H1 (cell line): ENCODE measurements at regions not wholly inside any gene's neighbourhood (a gene's known extent, or its start where the extent isn't known, plus 50 kb on each side); places are given as distances from the start of the nearest gene placed in this dataset.

Source experiments
- CTCF ChIA-PET: fragments of 300-600 bp; sonication (Branson Sonifier 250); formaldehyde crosslinking; loops from one replicate; lab custom pipeline; 2021; ENCODE audit not compliant: partially characterized antibody; lab: Charles Lee
- POLR2A ChIA-PET: fragments of 300-600 bp; sonication (Branson Sonifier 250); formaldehyde crosslinking; loops from one replicate; lab custom pipeline; 2021; ENCODE audit warnings: inconsistent platforms; ENCODE audit not compliant: partially characterized antibody; lab: Charles Lee
- DNase-seq, 2 experiments: peaks; one replicate each; pipeline versions ENCODE4 v3.0.0 to v3.0.0-alpha.2; 2010 to 2022; ENCODE audit warnings: low spot score in 2 of 2, low read depth in 1 of 2, mixed read lengths in 1 of 2
- FAIRE-seq: peaks from 2 replicates; lab custom pipeline; 2011; peaks lifted over from hg19 to GRCh38; lab: Jason Lieb, UNC
- H2AFZ ChIP-seq: 2 replicates; pipeline ENCODE4 v1.8.1; 2012; ENCODE audit warnings: low read length, inconsistent platforms
- H2AK5ac ChIP-seq: 2 replicates; pipeline ENCODE4 v1.6.1; 2013; ENCODE audit warnings: low read depth, low read length
- H2BK120ac ChIP-seq: replicated peaks from 2 replicates; pipeline ENCODE3; 2013; ENCODE audit warnings: low read depth, low read length, inconsistent platforms
- H2BK12ac ChIP-seq: 2 replicates; pipeline ENCODE4 v1.6.1; 2013; ENCODE audit warnings: low read depth, low read length
- H2BK15ac ChIP-seq: 2 replicates; pipeline ENCODE4 v1.6.1; 2013; ENCODE audit warnings: low read length
- H2BK20ac ChIP-seq: 2 replicates; pipeline ENCODE4 v1.6.1; 2013; ENCODE audit warnings: low read length
- H2BK5ac ChIP-seq: 2 replicates; pipeline ENCODE4 v1.6.1; 2013; ENCODE audit warnings: low read depth, low read length
- H3K14ac ChIP-seq: 2 replicates; pipeline ENCODE4 v1.6.1; 2013; ENCODE audit warnings: inconsistent platforms; ENCODE audit not compliant: insufficient read length
- H3K18ac ChIP-seq: 2 replicates; pipeline ENCODE4 v1.6.1; 2013; ENCODE audit warnings: low read length; ENCODE audit errors: extremely low read depth
- H3K23ac ChIP-seq: 2 replicates; pipeline ENCODE4 v1.6.1; 2013; ENCODE audit warnings: inconsistent platforms; ENCODE audit not compliant: insufficient read length
- H3K23me2 ChIP-seq: 2 replicates; pipeline ENCODE4 v1.6.1; 2013; ENCODE audit warnings: low read depth, low read length
- H3K27ac ChIP-seq: 2 replicates; pipeline ENCODE4 v1.6.1; 2011; ENCODE audit warnings: low read depth, low read length, inconsistent platforms
- H3K27me3 ChIP-seq, 4 experiments: replicated peaks in 1 of 4; 1 replicate in 1 of 4; 2 replicates in 3 of 4; pipeline versions ENCODE4 v1.6.1 to v1.8.1; 2011 to 2013; ENCODE audit warnings: low read length in 3 of 4, mild to moderate bottlenecking in 3 of 4, inconsistent platforms in 2 of 4, mixed read lengths in 2 of 4, moderate library complexity in 1 of 4; ENCODE audit not compliant: control insufficient read depth in 3 of 4, insufficient read depth in 3 of 4; ENCODE audit errors: extremely low read depth in 1 of 4
- H3K36me3 ChIP-seq, 4 experiments: 2 replicates each; pipeline versions ENCODE4 v1.6.1 to v1.8.1; 2011 to 2013; ENCODE audit warnings: mild to moderate bottlenecking in 4 of 4, low read length in 3 of 4, moderate library complexity in 2 of 4, control low read depth in 1 of 4, inconsistent platforms in 1 of 4; ENCODE audit not compliant: insufficient read depth in 4 of 4, control insufficient read depth in 2 of 4
- H3K4ac ChIP-seq: replicated peaks from 2 replicates; pipeline ENCODE3; 2013; ENCODE audit warnings: low read length, low read depth, mixed read lengths, inconsistent platforms; ENCODE audit not compliant: insufficient read length
- H3K4me1 ChIP-seq, 4 experiments: replicated peaks in 1 of 4; 1 replicate in 1 of 4; 2 replicates in 3 of 4; pipeline versions ENCODE4 v1.6.1 to v1.8.1; 2011 to 2013; ENCODE audit warnings: low read length in 3 of 4, inconsistent platforms in 2 of 4, mixed read lengths in 1 of 4; ENCODE audit not compliant: insufficient read depth in 4 of 4, control insufficient read depth in 3 of 4
- H3K4me2 ChIP-seq, 2 experiments: 2 replicates each; pipeline versions ENCODE4 v1.6.1 to v1.8.1; 2011 to 2013; ENCODE audit warnings: low read depth in 2 of 2, low read length in 2 of 2, control low read depth in 1 of 2, inconsistent platforms in 1 of 2, mild to moderate bottlenecking in 1 of 2; ENCODE audit not compliant: insufficient read depth in 1 of 2
- H3K4me3 ChIP-seq, 4 experiments: fragments of 200-600, 300-600 bp in 1 of 4; sonication (generic), shearing (Covaris generic), sonication (Bioruptor Twin) in 1 of 4; 2 replicates each; pipeline versions ENCODE4 v1.5.1 to v1.8.1; 2011 to 2016; ENCODE audit warnings: low read length in 4 of 4, low read depth in 3 of 4, control low read depth in 2 of 4, inconsistent platforms in 2 of 4, mild to moderate bottlenecking in 2 of 4, mixed read lengths in 1 of 4, moderate library complexity in 1 of 4; ENCODE audit not compliant: insufficient read depth in 2 of 4; ENCODE audit errors: extremely low read depth in 1 of 4
- H3K56ac ChIP-seq: replicated peaks from 2 replicates; pipeline ENCODE3; 2013; ENCODE audit warnings: low read depth, mild to moderate bottlenecking, mixed read lengths, low read length, inconsistent platforms; ENCODE audit not compliant: insufficient read length
- H3K79me1 ChIP-seq: 2 replicates; pipeline ENCODE4 v1.6.1; 2013; ENCODE audit warnings: low read depth, low read length, control low read depth
- H3K79me2 ChIP-seq, 2 experiments: 2 replicates each; pipeline versions ENCODE4 v1.6.1 to v1.8.1; 2012 to 2013; ENCODE audit warnings: low read length in 2 of 2, mild to moderate bottlenecking in 2 of 2, inconsistent platforms in 1 of 2; ENCODE audit not compliant: insufficient read depth in 2 of 2, control insufficient read depth in 1 of 2
- H3K9ac ChIP-seq, 4 experiments: replicated peaks in 1 of 4; 1 replicate in 1 of 4; 2 replicates in 3 of 4; pipeline versions ENCODE4 v1.6.1 to v1.8.1; 2011 to 2013; ENCODE audit warnings: low read depth in 3 of 4, low read length in 3 of 4, control low read depth in 2 of 4, mild to moderate bottlenecking in 2 of 4, moderate library complexity in 2 of 4, inconsistent platforms in 1 of 4; ENCODE audit errors: extremely low read depth in 1 of 4
- H3K9me3 ChIP-seq, 2 experiments: 2 replicates each; pipeline versions ENCODE4 v1.6.1 to v1.8.1; 2012 to 2013; ENCODE audit warnings: mild to moderate bottlenecking in 2 of 2, moderate library complexity in 2 of 2, control low read depth in 1 of 2, inconsistent platforms in 1 of 2, low read depth in 1 of 2, low read length in 1 of 2, mixed read lengths in 1 of 2; ENCODE audit not compliant: insufficient read depth in 2 of 2
- H4K20me1 ChIP-seq, 2 experiments: replicated peaks in 1 of 2; 2 replicates each; pipeline versions ENCODE3 to v1.8.1; 2011 to 2013; ENCODE audit warnings: inconsistent platforms in 2 of 2, low read length in 2 of 2, mild to moderate bottlenecking in 1 of 2; ENCODE audit not compliant: insufficient read depth in 2 of 2, control insufficient read depth in 1 of 2
- H4K5ac ChIP-seq: 2 replicates; pipeline ENCODE4 v1.6.1; 2013; ENCODE audit warnings: low read length, low read depth, mixed read lengths, inconsistent platforms; ENCODE audit not compliant: insufficient read length
- H4K8ac ChIP-seq: 2 replicates; pipeline ENCODE4 v1.8.0; 2013; ENCODE audit warnings: mild to moderate bottlenecking, moderate library complexity, low read length, inconsistent platforms; ENCODE audit not compliant: insufficient read depth; ENCODE audit errors: extremely low read depth
- H4K91ac ChIP-seq: replicated peaks from 2 replicates; pipeline ENCODE3; 2013; ENCODE audit warnings: low read length, mixed read lengths, inconsistent platforms; ENCODE audit not compliant: insufficient read length
- JUND ChIP-seq: IDR thresholded peaks from 2 replicates; pipeline ENCODE4 v1.6.1; 2011; ENCODE audit warnings: mild to moderate bottlenecking, improper control_type of control experiment, low read length
- KDM5A ChIP-seq: fragments of 200-600 bp; IDR thresholded peaks from 2 replicates; pipeline ENCODE4 v1.7.1; 2012; ENCODE audit warnings: mild to moderate bottlenecking, low read length, inconsistent platforms, mixed read lengths
- POLR2A ChIP-seq, 2 experiments: IDR thresholded peaks; 1 replicate in 1 of 2; 2 replicates in 1 of 2; pipeline ENCODE4 v1.6.1; 2011; ENCODE audit warnings: low read depth in 2 of 2, low read length in 2 of 2, mild to moderate bottlenecking in 2 of 2; ENCODE audit errors: control extremely low read depth in 1 of 2
- RNF2 ChIP-seq: fragments of 200-900, 300-1000 bp; sonication (generic); IDR thresholded peaks from 2 replicates; pipeline ENCODE4 v1.7.1; 2016; ENCODE audit warnings: borderline replicate concordance, low read depth, mild to moderate bottlenecking, antibody characterized with exemption, low read length; ENCODE audit not compliant: poor library complexity, severe bottlenecking; ENCODE audit errors: missing control alignments
- ZNF274 ChIP-seq: IDR thresholded peaks from 2 replicates; pipeline ENCODE4 v1.7.0; 2012; ENCODE audit warnings: low read length, borderline replicate concordance; ENCODE audit errors: extremely low read depth
- WGBS, 2 experiments: shearing (Covaris generic) in 1 of 2; methylation state at CpG; one replicate each; pipeline versions ENCODE4 v1.1.6 to v1.1.7; 2013 to 2015; ENCODE audit warnings: low lambda C conversion rate in 2 of 2, mixed read lengths in 2 of 2, inconsistent platforms in 1 of 2, low coverage in 1 of 2, missing lambda C conversion rate in 1 of 2; ENCODE audit not compliant: insufficient replicate concordance in 2 of 2, insufficient coverage in 1 of 2, insufficient read length in 1 of 2; ENCODE audit errors: extremely low coverage in 1 of 2, missing lambda C conversion rate in 1 of 2; 5-methylcytosine and 5-hydroxymethylcytosine counted together
- TF ChIP-seq, protein P1 (sequence below): IDR thresholded peaks from 2 replicates; pipeline ENCODE4 v1.6.1; 2011; ENCODE audit warnings: low read length, improper control_type of control experiment

DNA sequence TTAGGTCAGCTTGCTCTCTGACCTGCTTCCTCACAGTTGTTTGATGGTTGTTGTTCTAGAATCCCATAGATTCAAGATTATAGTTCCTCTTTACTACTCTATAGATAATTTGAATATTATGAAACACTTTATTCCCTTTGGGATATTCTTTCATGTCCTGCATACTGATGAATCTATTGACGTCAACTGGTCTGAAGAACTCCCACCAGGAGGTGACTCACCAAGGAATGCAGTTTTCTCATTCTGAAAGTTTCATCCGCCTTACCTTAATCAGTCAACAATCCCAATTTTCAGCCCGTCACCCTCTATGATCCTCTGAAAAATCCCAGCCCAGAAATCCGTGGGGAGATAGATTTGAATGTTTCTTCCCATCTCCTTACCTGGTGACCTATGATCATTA is 834.1 kb upstream of the PRMT6 start:
- H2AFZ ChIP-seq, result no peak overlapping the region
- ChIA-PET POLR2A (no interaction called here), CTCF (no interaction called here)
- H3K56ac ChIP-seq, result no peak overlapping the region
- no peak overlapping the region for H3K14ac ChIP-seq
- H3K4me3 ChIP-seq, result no peak overlapping the region
- H2BK5ac ChIP-seq, result no peak overlapping the region
- no peak overlapping the region for H3K27ac ChIP-seq
- H3K27me3 ChIP-seq, result no peaks in the 10 kb centered on the region
- no peak overlapping the region for H4K8ac ChIP-seq
- no peaks in the 10 kb centered on the region for H4K20me1 ChIP-seq
- 76% methylated on average over 4 of the region's 4 CpGs; no CpG with 5 or more reads in 1 of the 2 experiments for WGBS, 2 experiments
- no peak overlapping the region for H2BK12ac ChIP-seq
- no peak overlapping the region for H2AK5ac ChIP-seq
- DNase-seq (no peak), FAIRE-seq (no peak)
- TF ChIP-seq, protein P1, sequence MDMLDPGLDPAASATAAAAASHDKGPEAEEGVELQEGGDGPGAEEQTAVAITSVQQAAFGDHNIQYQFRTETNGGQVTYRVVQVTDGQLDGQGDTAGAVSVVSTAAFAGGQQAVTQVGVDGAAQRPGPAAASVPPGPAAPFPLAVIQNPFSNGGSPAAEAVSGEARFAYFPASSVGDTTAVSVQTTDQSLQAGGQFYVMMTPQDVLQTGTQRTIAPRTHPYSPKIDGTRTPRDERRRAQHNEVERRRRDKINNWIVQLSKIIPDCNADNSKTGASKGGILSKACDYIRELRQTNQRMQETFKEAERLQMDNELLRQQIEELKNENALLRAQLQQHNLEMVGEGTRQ, result no peak
- TF ChIP-seq POLR2A (IDR thresholded peaks at IDR 0.05; ENCODE audit: control extremely low read depth in 1 of 2, low read depth in 2 of 2, low read length in 2 of 2) (no peak), ZNF274 (no peak), RNF2 (no peak), KDM5A (no peak), JUND (peak; percentile 72; the same call in 1 of the 2 replicates)
- no peak overlapping the region for H2BK120ac ChIP-seq
- H2BK15ac ChIP-seq, result no peak overlapping the region
- H3K23me2 ChIP-seq, result no peaks in the 10 kb centered on the region
- no peak overlapping the region for H2BK20ac ChIP-seq
- no peak overlapping the region for H3K4ac ChIP-seq
- no peak overlapping the region for H3K18ac ChIP-seq
- no peak overlapping the region for H3K23ac ChIP-seq
- no peaks in the 10 kb centered on the region for H3K79me1 ChIP-seq
- H3K4me2 ChIP-seq, result no peak overlapping the region
- no peak overlapping the region for H4K5ac ChIP-seq
- H3K36me3 ChIP-seq, result no peaks in the 10 kb centered on the region
- H3K79me2 ChIP-seq, result no peaks in the 10 kb centered on the region
- no peaks in the 10 kb centered on the region for H3K4me1 ChIP-seq
- H3K9me3 ChIP-seq, result no peaks in the 10 kb centered on the region
- no peak overlapping the region for H3K9ac ChIP-seq
- no peak overlapping the region for H4K91ac ChIP-seq
